GM18909 (cell line): ENCODE measurements at regions not wholly inside any gene's neighbourhood (a gene's known extent, or its start where the extent isn't known, plus 50 kb on each side); places are given as distances from the start of the nearest gene placed in this dataset.
"Not testable (repeated sequence)": the region's sequence is repeated elsewhere in the genome, so short reads cannot be mapped to it uniquely, and the experiment has no call there.

Experiments used
- ATAC-seq: cut with Tn5 transposase; IDR thresholded peaks from one replicate; pipeline ENCODE4 v1.9.1; 2021; ENCODE audit warnings: mild to moderate bottlenecking; ENCODE audit not compliant: unreplicated experiment, poor library complexity

DNA sequence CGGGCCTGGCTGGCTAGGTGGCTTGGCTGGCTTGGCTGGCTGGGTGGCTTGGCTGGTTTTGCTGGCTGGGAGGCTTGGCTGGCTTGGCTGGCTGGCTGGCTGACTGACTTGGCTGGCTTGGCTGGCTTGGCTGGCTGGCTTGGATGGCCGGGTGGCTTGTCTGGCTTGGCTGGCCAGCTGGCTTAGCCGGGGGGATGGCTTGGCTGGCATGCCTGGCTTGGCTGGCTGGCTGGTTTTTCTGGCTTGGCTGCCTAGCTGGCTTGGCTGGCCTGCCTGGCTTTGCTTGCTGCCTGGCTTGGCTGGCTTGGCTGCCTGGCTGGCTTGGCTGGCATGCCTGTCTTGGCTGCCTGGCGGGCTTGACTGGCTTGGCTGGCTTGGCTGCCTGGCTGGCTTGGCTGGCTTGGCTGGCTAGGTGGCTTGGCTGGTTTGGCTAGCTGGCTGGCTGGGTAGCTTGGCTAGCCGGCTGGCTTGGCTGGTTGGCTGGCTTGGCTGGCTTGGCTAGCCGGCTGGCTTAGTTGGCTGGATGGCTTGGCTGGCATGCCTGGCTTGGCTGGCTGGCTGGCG lies 2829.6 kb downstream of the RPIA start:
- ATAC-seq: not testable (repeated sequence)

DNA sequence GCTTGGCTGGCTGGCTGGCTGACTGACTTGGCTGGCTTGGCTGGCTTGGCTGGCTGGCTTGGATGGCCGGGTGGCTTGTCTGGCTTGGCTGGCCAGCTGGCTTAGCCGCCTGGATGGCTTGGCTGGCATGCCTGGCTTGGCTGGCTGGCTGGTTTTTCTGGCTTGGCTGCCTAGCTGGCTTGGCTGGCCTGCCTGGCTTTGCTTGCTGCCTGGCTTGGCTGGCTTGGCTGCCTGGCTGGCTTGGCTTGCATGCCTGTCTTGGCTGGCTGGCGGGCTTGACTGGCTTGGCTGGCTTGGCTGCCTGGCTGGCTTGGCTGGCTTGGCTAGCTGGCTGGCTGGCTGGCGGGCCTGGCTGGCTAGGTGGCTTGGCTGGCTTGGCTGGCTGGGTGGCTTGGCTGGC lies 2830.5 kb downstream of the RPIA start:
- not testable (repeated sequence) for ATAC-seq

DNA sequence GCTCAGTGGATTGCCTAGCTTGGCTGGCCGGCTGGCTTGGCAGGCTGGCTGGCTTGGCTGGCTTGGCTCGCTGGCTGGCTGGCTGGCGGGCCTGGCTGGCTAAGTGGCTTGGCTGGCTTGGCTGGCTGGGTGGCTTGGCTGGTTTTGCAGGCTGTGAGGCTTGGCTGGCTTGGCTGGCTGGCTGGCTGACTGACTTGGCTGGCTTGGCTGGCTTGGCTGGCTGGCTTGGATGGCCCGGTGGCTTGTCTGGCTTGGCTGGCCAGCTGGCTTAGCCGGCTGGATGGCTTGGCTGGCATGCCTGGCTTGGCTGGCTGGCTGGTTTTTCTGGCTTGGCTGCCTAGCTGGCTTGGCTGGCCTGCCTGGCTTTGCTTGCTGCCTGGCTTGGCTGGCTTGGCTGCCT lies 2831.4 kb downstream of the RPIA start:
- ATAC-seq: not testable (repeated sequence)

DNA sequence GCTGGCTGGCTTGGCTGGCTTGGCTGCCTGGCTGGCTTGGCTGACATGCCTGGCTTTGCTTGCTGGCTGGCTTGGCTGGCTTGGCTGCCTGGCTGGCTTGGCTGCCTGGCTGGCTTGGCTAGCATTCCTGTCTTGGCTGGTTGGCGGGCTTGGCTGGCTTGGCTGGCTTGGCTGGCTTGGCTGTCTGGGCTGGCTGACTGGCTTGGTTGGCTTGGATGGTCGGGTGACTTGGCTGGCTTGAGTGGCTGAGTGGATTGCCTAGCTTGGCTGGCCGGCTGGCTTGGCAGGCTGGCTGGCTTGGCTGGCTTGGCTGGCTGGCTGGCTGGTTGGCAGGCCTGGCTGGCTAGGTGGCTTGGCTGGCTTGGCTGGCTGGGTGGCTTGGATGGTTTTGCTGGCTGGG lies 2832.3 kb downstream of the RPIA start:
- ATAC-seq: not testable (repeated sequence)

DNA sequence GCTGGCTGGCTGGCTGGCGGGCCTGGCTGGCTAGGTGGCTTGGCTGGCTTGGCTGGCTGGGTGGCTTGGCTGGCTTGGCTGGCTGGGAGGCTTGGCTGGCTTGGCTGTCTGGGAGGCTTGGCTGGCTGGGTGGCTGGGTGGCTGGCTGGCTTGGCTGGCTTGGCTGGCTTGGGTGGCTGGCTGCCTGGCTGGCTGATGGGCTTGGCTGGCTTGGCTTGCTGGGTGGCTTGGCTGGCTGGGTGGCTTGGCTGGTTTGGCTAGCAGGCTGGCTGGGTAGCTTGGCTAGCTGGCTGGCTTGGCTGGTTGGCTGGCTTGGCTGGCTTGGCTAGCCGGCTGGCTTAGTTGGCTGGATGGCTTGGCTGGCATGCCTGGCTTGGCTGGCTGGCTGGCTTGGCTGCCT lies 2834.1 kb downstream of the RPIA start:
- not testable (repeated sequence) for ATAC-seq

DNA sequence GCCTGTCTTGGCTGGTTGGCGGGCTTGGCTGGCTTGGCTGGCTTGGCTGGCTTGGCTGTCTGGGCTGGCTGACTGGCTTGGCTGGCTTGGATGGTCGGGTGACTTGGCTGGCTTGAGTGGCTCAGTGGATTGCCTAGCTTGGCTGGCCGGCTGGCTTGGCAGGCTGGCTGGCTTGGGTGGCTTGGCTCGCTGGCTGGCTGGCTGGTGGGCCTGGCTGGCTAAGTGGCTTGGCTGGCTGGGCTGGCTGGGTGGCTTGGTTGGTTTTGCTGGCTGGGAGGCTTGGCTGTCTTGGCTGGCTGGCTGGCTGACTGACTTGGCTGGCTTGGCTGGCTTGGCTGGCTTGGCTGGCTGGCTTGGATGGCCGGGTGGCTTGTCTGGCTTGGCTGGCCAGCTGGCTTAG lies 2834.6 kb downstream of the RPIA start:
- ATAC-seq: not testable (repeated sequence)

DNA sequence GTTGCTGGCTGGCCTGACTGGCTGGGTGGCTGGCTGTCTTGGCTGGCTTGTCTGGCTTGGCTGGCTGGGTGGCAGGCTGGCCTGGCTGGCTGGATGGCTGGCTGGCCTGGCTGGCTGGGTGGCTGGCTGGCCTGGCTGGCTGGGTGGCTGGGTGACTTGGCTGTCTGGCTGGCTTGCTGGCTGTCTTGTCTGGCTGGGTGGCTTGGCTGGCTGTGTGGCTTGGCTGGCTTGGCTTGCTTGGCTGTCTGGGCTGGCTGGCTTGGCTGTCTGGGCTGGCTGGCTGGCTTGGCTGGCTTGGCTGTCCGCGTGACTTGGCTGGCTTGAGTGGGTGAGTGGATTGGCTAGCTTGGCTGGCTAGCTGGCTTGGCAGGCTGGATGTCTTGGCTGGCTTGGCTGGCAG lies 2835.6 kb downstream of the RPIA start:
- not testable (repeated sequence) for ATAC-seq

DNA sequence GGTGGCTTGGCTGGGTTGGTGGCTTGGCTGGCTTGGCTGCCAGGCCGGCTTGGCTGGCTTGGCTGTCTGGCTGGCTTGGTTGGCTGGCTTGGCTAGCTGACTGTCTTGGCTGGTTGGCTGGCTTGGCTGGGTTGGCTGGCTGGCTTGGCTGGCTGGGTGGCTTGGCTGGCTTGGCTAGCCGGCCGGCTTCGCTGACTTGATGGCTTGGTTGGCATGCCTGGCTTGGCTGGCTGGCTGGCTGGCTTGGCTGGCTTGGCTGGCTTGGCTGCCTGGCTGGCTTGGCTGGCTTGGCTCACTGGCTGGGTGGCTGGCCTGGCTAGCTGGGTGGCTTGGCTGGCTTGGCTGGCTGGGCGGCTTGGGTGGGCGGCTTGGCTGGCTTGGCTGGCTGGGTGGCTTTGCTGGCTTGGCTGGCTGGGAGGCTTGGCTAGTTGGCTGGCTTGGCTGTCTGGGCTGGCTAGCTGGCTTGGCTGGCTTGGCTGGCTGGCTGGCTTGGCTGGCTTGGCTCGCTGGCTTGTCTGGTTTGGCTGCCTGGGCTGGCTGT lies 2836.1 kb downstream of the RPIA start:
- ATAC-seq: not testable (repeated sequence)

DNA sequence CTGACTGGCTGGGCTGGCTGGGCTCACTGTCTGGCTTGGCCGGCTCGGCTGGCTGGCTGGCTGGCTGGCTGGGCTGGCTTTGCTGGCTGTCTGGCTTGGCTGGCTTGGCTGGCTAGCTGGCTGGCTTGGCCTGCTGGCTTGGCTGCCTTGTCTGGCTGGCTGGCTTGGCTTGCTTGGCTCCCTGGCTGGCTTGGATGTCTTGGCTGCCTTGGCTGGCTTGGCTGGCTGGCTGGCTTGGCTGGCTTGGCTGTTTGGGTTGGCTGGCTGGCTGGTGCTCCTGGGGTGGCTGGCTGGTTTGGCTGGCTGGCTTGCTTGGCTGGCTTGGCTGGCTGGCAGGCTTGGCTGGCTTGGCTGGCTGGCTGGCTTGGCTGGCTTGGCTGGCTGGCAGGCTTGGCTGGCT lies 2836.9 kb downstream of the RPIA start:
- not testable (repeated sequence) for ATAC-seq

DNA sequence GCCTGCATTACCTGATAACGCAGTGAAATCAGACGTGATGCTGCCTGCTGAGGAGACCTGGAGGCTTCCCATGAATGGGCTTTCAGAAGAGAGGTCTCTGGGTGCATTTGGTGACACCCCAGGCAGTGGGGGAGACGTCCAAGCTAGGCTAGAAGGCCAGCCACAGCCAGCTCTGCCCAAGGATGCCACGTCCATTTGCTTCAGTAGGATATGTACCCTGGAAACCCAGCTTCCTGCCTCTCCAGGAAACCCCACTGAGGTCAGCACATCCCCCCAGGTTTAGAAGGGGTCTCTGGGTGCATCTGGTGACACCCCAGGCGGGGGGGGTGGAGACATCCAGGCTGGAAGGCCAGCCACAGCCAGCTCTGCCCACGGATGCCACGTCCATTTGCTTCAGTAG lies 2844.6 kb downstream of the RPIA start:
- ATAC-seq: not testable (repeated sequence)

DNA sequence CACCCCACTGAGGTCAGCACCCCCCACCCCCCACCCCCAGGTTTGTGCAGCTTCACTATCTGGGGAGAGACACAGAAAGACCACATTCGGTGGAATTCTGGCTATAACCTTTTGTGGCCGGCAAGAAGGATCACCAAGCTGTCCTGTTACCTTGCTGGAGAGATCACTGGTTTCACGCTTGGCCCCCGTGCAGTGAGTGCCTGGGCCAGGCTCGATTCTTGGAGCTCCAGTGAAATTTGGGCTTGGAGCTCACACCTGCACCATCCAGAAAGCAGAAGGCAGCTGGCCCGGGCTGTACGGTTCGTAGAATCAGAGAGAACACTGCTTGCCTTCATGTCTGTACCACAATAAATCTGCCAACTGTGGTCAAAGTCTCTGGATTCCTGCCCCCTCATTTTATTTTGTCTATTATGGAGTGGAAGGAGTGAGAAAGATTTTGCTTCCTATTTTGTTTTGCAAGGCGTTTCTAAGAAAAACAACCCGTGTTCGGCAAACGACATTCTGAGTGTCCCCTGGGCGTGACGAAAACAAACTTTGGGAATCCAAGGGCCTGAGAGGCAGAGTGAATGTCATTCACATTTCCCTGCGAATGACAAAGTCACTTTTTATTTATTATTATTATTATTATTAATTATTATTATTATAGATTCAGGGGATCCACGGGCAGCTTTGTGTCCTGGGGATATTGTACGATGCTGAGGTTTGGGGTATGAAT lies 2845.2 kb downstream of the RPIA start:
- ATAC-seq: not testable (repeated sequence)

DNA sequence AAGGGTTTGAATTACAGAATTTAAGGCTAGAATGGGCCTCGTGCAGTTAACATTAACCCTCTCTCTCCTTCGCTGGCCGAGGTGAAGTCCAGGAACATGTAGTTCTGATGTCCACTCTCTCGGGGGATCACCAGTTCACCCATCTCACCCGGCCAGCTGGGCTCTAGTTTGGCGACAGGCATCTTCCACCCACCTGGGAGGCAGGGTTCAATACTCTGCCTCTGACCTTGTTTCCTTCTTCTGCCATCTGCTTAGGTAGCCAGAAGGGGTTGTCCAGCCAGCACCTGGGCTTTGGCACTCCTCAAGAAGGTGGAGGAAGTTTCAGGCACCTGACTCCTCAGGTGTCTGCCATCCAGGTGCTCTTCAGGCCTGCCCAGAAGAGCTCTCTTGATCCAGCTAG lies 2857.8 kb downstream of the RPIA start:
- ATAC-seq: not testable (repeated sequence)

DNA sequence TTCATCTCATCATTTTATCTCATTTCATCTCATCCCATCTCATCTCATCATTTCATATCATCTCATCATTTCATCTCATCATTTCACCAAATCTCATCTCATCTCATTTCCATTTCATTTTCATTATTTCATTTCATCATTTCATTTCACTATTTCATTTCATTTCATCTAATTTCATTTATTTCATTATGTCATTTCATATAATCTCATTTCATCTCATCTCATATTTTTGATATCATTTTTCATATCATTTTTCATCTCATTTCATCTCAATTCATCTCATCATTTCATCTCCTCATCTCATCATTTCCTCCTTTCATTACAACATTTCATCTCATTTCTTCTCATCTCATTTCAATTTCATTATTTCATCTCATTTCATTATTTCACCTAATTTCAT lies 2866.8 kb downstream of the RPIA start:
- ATAC-seq: not testable (repeated sequence)

DNA sequence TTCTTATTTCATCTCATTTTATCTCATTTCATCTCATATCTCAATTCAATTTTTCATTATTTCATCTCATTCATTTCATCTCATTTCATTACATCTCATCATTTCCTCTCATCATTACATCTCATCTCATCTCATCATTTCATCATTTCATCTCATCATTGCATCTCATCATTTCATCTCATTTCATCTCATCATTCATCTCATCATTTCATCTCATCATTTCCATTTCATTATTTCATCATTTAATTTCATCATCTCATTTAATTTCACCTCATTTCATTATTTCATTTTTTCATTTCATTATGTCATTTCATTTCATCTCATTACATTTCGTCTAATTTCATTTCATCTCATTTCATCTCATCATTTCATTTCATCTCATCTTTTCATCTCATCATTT lies 2867.8 kb downstream of the RPIA start:
- ATAC-seq: not testable (repeated sequence)

DNA sequence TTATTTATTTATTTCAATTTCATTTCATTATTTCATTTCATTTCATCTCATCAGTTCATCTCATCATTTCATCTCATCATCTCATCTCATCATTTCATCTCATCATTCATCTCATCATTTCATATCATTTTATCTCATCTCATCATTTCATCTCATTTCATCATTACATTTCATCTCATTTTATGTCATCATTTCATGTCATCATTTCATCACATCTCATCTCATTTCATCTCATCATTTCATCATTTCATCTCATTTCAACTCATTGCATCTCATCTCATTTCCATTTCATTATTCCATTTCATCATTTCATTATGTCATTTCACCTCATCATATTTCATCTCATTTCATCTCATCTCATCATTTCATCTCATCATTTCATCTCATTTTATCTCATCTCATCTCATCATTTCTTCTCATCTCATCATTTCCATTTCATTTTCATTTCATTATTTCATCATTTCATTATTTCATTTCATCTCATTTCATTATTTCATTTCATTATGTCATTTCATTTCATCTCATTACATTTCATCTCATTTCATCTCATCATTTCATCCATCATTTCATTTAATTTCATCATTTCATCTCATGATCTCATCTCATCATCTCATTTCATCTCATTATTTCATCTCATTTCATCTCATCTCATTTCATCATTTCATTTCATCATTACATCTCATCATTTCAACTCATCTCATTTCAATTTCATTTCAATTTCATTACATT lies 2868.6 kb downstream of the RPIA start:
- not testable (repeated sequence) for ATAC-seq

DNA sequence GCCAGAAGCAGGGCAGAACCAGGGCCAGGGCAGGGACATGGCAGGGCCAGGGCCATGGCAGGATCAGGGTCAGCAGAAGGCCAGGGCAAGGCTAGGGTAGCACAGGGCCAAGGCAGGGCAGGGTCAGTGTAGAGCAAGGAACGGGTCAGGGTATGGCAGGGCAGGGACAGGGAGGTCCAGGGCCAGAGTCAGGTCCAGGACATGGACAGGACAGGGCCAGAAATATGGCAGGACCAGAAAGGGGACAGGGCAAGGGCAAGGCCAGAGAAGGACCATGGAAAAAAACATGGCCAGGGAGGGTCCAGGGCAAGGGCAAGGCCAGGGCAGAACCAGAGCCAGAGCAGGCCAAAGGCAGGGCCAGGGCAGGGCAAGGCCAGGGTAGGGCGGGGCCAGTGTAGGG lies 2870.7 kb downstream of the RPIA start:
- not testable (repeated sequence) for ATAC-seq

DNA sequence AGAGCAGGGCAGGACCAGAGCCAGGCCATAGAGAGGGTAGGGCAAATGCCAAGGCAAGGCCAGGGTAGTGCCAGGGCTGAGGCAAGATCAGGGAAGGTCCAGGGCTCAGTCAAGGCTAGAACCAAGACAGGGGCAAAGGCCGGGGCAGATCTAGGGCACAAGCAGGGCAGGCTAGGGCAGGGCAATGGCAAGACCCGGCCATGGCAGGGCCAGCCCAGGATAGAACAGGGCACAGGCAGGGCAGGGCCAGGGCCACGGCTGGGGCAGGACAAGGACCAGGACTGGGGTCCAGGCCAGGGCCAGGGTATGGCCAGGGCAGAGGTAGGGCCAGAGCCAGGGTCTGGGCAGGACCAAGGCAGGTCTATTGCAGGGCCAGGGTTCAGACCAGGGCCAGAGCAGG lies 2873.2 kb downstream of the RPIA start:
- not testable (repeated sequence) for ATAC-seq

DNA sequence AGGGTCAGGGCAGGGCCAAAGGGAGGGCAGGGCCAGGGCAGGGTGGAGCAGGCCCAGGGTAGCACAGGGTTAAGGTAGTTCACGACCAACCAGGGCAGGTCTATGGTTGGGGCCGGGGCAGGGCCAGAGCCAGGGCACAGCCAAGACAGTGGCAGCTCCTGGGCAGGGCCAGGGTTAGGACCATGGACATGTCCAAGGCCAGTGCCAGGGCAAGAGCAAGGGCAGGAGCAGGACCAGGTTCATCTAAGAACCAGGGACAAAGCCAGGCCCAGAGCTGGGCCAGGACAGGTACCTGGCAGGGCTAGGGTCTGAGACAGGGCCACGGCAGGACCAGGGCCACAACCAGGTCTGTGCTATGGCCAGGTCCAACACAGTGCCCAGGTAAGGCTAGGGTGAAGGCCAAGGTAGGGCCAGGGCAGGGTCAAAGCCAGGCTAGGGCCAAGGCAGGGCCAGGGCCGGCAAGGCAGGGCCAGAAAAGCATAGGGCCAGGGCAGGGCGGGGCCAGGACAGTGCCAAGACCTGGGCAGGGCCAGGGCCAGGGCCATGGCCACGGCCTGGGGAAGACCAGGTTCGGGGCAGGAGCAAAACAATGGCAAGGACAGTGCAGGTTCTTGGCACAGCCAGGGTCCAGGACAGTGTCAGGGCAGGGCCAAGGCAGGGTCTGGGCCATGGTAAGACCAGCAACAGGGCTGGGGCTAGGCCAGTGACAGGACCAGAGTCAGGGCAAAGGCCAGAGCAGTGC lies 2874.4 kb downstream of the RPIA start:
- not testable (repeated sequence) for ATAC-seq

DNA sequence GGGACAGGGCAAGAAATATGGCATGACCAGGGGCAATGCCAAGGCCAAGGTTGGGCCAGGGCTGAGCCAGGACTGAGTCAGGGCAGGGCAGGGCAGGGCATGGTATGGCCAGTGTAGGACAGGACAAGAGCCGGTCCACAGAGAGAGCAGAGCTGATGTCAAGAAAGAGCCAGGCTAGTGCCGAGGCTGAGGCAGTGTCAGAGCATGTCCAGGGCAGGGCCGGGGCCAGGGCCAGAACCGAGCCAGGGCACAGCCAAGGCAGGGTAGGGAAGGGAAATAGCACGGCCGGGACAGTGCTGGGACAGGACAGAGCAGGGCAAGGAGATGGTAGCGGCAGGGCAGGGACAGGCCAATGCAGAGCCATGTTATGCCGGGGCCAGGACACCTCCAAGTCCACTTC lies 2875.1 kb downstream of the RPIA start:
- not testable (repeated sequence) for ATAC-seq

DNA sequence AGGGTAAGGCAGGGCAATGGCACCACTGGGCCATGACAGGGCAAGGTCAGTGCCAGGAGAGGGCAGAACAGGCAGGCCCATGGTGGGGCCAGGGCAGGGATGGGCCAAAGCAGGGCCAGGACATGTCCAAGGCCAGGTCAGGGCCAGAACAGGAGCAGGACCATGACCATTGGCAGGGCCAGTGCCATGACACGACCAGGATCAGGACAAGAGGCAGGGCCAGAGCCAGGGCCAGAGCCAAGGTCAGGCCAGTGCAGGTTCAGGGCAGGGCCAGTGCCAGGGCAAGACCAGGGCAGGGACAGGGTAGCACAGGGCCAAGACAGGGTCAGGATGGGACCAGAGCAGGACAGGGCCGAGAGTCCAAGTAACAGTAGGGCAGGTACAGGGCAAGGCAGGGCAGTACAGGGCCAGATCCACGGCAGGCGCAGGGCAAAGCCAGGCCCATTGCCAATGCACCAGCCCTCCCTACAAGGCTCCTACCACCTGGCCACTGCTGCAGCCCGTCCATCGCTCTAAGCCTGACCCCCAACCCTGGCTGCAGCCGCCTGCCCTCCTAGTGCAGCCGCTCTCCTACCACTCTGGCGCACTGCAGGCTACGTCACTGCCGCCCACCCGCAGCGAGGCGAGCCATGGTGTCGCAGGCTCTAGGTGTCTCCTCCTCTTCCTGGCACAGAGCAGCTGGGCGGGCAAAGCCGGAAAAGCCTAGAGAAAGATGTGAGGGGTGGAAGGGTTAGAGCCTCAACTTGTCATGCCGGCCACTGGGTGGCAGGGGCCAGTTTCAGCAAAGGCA lies 2876.3 kb downstream of the RPIA start:
- not testable (repeated sequence) for ATAC-seq
